PFSK-1 (cell line): ENCODE measurements at regions not wholly inside any gene's neighbourhood (a gene's known extent, or its start where the extent isn't known, plus 50 kb on each side); places are given as distances from the start of the nearest gene placed in this dataset.

ENCODE experiments used
- FOXP2 ChIP-seq: optimal IDR thresholded peaks from 2 replicates; pipeline ENCODE3; 2011; ENCODE audit warnings: borderline replicate concordance, control low read depth, inconsistent platforms; ENCODE audit not compliant: insufficient read depth; ENCODE audit errors: extremely low read length, extremely low read depth
- POLR2AphosphoS5 ChIP-seq: IDR thresholded peaks from 2 replicates; pipeline ENCODE4 v1.6.1; 2012; ENCODE audit warnings: low read depth, mild to moderate bottlenecking, control low read depth, low read length, moderate library complexity
- REST ChIP-seq, 2 experiments: IDR thresholded peaks; 2 replicates each; pipeline versions ENCODE4 v1.6.1 to v1.8.0; 2011 to 2012; ENCODE audit warnings: low read depth in 2 of 2, low read length in 2 of 2, control low read depth in 1 of 2, inconsistent platforms in 1 of 2, mild to moderate bottlenecking in 1 of 2, moderate library complexity in 1 of 2; ENCODE audit not compliant: insufficient read depth in 1 of 2
- SIN3A ChIP-seq: IDR thresholded peaks from 2 replicates; pipeline ENCODE4 v1.6.1; 2012; ENCODE audit warnings: mild to moderate bottlenecking, low read length, moderate library complexity, borderline replicate concordance; ENCODE audit not compliant: insufficient read depth
- TAF1 ChIP-seq: IDR thresholded peaks from 2 replicates; pipeline ENCODE4 v1.6.1; 2012; ENCODE audit warnings: low read length, control low read depth, borderline replicate concordance; ENCODE audit not compliant: insufficient read depth

- TF ChIP-seq SIN3A = no peak
- no peak for TF ChIP-seq TAF1
- no peak for TF ChIP-seq POLR2AphosphoS5
- TF ChIP-seq REST (IDR thresholded peaks at IDR 0.05; ENCODE audit: insufficient read depth in 1 of 2, low read depth in 2 of 2, low read length in 2 of 2) = no peak
- TF ChIP-seq FOXP2 = no peak
These were observed 133.8 kb upstream of the PFKP start for GRCh38 chr10:2933519-2933918.

GRCh38 chr10:2933071-2933470 lies 134.3 kb upstream of the PFKP start:
- TF ChIP-seq POLR2AphosphoS5 (no peak), SIN3A (no peak), TAF1 (no peak), REST (IDR thresholded peaks at IDR 0.05; ENCODE audit: insufficient read depth in 1 of 2, low read depth in 2 of 2, low read length in 2 of 2) (no peak), FOXP2 (no peak)

GRCh38 chr10:2929480-2930258 lies 137.7 kb upstream of the PFKP start:
- TF ChIP-seq TAF1 = no peak
- TF ChIP-seq POLR2AphosphoS5 = no peak
- TF ChIP-seq SIN3A = no peak
- TF ChIP-seq REST (IDR thresholded peaks at IDR 0.05; ENCODE audit: insufficient read depth in 1 of 2, low read depth in 2 of 2, low read length in 2 of 2) = no peak
- no peak for TF ChIP-seq FOXP2

GRCh38 chr10:2927958-2928840 lies 139.1 kb upstream of the PFKP start:
- no peak for TF ChIP-seq REST (IDR thresholded peaks at IDR 0.05; ENCODE audit: insufficient read depth in 1 of 2, low read depth in 2 of 2, low read length in 2 of 2)
- no peak for TF ChIP-seq FOXP2
- no peak for TF ChIP-seq POLR2AphosphoS5
- TF ChIP-seq SIN3A = no peak
- TF ChIP-seq TAF1 = no peak
